ENCODE measurements at regions not wholly inside any gene's neighbourhood (a gene's known extent, or its start where the extent isn't known, plus 50 kb on each side); places are given as distances from the start of the nearest gene placed in this dataset.
"Not testable (repeated sequence)": the region's sequence is repeated elsewhere in the genome, so short reads cannot be mapped to it uniquely, and the experiment has no call there.

GRCh38 chr22:48827904-48828555 lies 999.6 kb downstream of the BRD1 start:
- no peak for DNase-seq

DNA sequence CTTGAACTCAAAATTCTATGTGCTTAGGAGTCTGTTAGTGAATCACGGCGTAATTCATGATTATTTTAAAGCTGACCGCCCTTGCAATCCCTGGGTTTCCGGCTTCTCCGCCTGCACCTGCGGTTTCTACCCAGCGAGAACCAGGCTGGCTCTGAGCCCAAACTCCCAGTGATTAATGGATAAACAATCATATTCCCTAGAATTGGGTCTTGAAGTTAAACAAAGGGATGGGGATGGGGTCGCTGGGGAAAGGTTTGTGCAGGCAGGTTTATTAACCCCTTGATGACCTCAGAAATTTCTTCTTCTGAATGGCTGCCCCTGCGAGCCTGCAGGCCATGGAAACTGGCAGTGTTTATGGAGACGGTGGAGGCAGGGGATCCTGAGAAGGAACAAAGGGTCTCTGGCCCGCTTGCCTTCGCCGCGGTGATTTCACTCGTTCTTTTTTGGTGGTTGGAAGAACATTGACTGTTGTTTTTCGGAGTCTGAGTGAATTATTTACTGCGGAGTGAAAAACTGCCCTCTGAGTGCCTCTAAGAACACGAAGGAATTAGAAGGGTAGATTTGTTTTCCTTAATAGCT lies 1000.3 kb downstream of the BRD1 start:
- DNase-seq = no peak

GRCh38 chr22:48826546-48826945 lies 1001.1 kb downstream of the BRD1 start:
- DNase-seq = no peak

GRCh38 chr22:48825802-48826520 lies 1001.7 kb downstream of the BRD1 start:
- DNase-seq = no peak

- DNase-seq = no peak
These were observed 1002.7 kb downstream of the BRD1 start for GRCh38 chr22:48824712-48825651.

DNA sequence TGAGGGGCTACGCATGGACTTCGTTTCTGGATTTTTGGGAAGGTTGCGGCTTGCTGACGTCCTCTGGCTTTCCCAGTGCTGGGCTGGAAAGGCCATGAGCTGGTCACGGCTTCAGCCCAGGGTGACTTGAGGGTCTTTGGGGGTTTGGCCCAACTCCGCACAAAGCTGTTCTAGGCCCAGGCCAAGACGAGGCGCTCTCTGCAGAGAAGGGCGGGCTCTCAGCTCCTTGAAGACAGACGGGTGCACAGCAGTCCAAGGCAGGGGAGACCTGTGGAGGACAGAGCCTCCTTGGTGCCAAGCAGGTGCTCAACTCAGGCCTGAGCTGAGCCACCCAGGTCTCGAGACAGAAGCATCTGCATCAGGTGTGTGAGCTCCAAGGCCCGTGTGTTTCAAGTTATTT lies 1003.7 kb downstream of the BRD1 start:
- DNase-seq = no peak

- no peak for DNase-seq
These were observed 1005.1 kb downstream of the BRD1 start for GRCh38 chr22:48822278-48823233.

DNA sequence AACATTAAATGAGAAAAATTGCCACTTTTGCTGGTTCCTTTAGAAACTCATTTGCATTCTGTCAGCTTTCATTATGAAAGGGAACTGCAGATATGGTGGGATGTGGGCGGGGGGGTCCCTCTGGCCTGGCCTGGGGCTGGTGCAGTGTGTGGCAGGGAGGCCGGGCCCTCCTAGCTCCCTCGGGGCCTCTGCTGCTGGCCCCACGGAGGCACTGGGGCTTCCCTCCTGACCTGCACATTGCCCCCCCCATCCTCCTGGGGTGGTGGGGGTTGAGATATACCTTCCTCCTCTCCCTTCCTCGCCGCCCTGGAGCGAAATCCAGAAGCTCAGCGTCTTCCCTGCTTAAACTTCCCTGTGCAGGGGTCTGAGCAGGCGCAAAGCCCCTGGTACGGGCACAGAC lies 1005.9 kb downstream of the BRD1 start:
- DNase-seq = no peak

DNA sequence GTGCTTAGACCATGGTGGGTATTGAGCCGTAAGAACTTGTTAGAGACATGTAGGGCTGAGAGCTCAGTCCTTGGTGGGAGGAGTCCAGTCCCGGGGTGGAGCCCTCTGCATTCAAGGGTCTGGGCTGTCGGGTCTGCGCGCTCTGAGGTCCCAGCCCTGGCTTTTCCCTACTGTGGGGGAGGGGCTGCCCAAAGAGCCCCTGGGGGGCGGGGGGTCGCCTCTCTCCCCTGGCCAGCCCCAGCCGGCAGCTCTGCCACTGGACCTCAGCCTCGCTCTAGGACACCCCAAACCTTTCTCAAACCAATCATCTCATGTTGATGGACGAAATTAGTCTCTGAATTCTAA lies 1006.4 kb downstream of the BRD1 start:
- no peak for DNase-seq

- no peak for DNase-seq
These were observed 1007.0 kb downstream of the BRD1 start for GRCh38 chr22:48820481-48821345.

DNA sequence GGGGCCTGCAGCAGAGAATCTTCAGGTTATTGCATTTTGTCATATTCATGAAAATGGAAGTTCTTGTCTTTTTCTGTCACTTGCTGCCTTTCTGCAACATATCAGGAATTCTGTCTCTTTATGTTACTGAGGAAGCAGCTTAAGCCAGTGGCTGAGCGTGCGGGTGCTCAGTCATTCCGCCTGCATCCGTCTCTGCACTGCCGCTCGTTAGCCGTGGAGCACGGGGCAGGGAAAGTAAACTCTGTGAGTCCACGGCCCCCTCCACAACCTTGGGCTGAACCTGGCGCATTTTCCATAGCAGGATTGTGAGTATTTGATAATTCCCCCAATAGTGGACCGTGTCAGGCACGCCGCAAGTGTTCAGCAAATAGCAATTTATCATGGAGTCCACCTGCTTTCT lies 1007.7 kb downstream of the BRD1 start:
- DNase-seq = no peak

- DNase-seq = no peak
These were observed 1008.4 kb downstream of the BRD1 start for GRCh38 chr22:48819232-48819631.

DNA sequence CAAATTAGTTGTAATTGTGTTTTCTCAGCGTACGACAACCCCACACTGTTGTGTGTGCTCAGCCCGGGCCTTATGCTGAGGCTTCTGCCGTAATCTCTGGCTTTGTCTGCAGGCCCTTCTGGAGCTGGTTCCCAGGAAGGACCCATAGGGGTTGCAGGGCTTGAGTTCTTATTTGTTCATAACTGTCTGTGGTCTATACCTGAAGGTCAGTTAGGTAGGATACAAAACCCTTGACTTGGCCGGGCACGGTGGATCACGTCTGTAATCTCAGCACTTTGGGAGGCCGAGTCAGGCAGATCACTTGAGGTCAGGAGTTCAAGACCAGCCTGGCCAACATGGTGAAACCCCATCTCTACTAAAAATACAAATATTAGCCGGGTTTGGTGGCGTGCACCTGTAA lies 1010.2 kb downstream of the BRD1 start:
- not testable (repeated sequence) for DNase-seq

DNA sequence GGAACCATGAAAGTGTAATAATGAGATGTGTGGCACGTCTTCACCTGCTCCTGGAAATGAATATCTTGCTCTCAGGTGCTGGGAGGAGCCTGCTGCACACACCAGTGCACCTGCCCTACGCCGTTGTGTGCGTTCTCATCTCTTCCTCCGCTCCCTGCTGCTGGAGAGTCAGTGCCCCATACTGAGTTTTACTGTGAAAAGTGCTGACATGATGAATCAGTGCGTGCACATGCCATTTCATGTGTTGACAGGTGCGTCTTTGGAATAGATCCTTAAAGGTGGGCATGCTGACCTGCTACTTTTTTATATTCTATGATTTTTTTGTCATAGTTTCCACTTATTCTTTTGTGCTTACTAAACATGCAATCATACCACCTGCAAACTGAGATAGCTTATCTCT lies 1015.8 kb downstream of the BRD1 start:
- DNase-seq = no peak

DNA sequence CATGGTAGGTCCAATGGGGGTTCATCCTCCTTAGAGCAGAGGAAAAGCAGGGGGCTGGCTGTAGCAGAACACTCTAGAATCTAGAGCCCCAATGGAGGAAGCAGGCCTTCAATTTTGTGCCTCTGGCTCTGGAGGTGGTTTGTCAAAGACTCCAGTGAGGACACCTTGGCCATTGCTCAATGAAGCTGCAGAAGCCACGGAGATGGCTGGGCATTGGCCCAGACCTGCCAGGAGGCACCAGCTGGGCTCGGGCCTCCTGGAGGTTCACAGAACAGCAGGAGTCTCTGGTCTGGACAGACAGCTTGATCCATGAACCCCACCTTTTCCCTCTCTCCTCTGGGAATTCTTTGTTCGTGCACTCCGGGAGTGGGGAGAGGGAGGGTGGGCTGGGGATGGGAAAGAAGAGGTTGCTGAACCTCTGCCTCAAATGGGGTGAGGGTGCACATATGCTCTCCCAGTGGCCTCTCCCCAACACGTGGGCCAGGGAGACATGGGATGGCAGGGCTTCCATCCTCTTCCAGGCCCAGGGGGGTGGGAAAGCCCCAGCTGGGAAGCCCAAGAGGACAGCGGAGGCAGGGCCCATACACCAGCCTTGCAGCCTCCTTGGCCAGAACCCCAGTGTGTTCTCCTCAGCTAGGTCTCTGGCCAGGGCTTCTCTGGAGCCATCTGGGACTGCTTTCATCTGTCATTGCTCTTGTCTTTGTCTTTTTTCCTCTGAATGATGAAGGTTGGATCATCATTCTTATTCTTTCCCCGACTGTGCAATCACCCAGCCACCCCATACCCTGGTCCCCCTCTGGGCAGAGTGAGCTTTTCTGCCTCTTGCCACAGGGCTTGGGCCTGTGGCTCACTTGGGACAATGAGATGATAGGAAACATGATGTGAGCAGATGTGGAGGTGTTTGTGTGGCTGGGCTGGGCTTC lies 1019.4 kb downstream of the BRD1 start:
- no peak for DNase-seq

GRCh38 chr22:48807155-48807554 lies 1020.5 kb downstream of the BRD1 start:
- no peak for DNase-seq

DNA sequence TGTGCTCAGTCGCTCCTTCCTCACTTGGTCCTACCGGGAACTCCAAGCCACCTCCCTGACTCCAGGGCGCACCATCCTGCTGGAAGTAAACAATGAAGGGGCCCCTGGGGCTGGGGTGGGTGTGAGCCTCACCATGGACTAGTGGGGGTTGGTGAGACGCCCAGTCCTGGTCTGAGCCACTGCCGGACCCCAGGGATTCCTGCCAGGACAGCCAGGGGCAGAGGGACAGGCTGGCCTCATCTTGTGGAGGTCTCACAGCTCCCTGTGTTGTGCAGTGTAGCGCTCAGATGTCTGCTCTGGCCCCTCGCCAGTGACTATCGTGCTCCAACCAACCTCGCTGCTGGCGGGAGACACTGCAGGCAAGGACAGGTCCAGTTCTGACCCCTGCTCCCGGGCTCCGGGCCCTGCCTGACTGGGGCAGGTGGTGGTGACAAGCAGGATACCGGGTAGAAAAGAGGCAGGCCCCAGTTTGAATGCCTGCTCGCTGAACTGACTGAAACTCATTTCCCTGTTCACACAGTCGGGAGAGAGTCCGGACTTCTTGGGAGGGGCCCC lies 1021.4 kb downstream of the BRD1 start:
- DNase-seq = no peak

DNA sequence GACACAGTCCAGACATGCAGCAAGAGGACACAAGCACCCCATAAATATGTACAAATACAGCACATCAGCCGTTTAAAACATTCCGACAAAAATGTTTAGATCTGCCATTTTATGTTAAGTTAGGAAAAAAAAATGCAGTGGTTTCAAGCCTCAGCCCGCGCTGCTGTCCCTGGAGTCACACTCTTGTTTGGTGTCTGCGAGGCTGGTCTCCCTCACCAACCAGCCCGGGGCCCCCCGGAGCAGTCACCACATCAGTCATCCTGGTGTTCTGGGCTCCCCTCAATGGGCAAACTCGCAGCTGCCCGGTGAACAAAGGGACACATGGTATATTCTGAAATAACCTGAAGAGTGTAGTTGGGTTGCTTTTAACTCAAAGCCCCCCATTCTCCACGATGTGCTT lies 1022.2 kb downstream of the BRD1 start:
- DNase-seq = no peak

GRCh38 chr22:48804811-48805301 lies 1022.8 kb downstream of the BRD1 start:
- DNase-seq = no peak

Measured in CD4-positive, alpha-beta T cell treated with Interleukin-17A for 4 hours (primary cell).